NT2/D1 (cell line): ENCODE measurements at regions not wholly inside any gene's neighbourhood (a gene's known extent, or its start where the extent isn't known, plus 50 kb on each side); places are given as distances from the start of the nearest gene placed in this dataset.

Source experiments
- SUZ12 ChIP-seq: IDR thresholded peaks from 2 replicates; pipeline ENCODE4 v1.6.1; 2011; ENCODE audit not compliant: insufficient read length, insufficient read depth; ENCODE audit errors: extremely low read depth
- YY1 ChIP-seq: IDR thresholded peaks from 2 replicates; pipeline ENCODE4 v1.6.1; 2011; ENCODE audit not compliant: insufficient read length, insufficient read depth
- ZNF274 ChIP-seq: IDR thresholded peaks from 2 replicates; pipeline ENCODE4 v1.6.1; 2011; ENCODE audit warnings: mild to moderate bottlenecking, low read depth, low read length

GRCh38 chr2:19297716-19298115 is 60.7 kb downstream of the OSR1 start:
- TF ChIP-seq ZNF274 = no peak
- no peak for TF ChIP-seq YY1
- no peak for TF ChIP-seq SUZ12
